Retinal pigment epithelial cell (primary cell): ENCODE measurements at regions not wholly inside any gene's neighbourhood (a gene's known extent, or its start where the extent isn't known, plus 50 kb on each side); places are given as distances from the start of the nearest gene placed in this dataset.

Source experiments
- DNase-seq: peaks from one replicate; pipeline ENCODE4 v3.0.0-alpha.2; 2010; ENCODE audit warnings: low read depth
- H3K4me3 ChIP-seq: 2 replicates; pipeline ENCODE4 v1.5.1; 2011; ENCODE audit warnings: mild to moderate bottlenecking, low read length, control low read depth, moderate library complexity
- TF ChIP-seq, protein P1 (sequence below): conservative IDR thresholded peaks from 2 replicates; pipeline ENCODE4 v1.5.1; 2011; ENCODE audit warnings: low read depth, low read length, control low read depth, inconsistent platforms

DNA sequence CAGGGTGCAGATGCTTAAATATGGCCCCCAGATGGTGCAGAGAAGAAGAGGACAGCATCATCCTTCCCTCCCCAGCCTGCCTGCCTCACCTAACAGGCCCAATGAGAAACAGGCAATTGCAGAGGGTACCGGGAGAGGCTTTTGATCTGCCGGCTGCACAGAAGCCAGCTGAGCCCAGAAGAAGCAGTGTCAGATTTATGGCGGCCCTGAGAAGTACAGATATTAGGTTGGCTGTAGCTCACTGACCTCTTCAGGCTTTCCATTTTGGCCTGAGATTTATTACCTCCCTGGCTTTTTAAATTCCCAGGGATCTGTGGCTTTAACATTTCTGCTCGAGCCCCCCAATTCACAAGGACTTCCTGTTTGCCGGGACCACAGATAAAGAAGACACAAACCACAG is 278.7 kb downstream of the EN1 start:
- no peak for DNase-seq
- H3K4me3 ChIP-seq: no peak overlapping the region
- TF ChIP-seq, protein P1, sequence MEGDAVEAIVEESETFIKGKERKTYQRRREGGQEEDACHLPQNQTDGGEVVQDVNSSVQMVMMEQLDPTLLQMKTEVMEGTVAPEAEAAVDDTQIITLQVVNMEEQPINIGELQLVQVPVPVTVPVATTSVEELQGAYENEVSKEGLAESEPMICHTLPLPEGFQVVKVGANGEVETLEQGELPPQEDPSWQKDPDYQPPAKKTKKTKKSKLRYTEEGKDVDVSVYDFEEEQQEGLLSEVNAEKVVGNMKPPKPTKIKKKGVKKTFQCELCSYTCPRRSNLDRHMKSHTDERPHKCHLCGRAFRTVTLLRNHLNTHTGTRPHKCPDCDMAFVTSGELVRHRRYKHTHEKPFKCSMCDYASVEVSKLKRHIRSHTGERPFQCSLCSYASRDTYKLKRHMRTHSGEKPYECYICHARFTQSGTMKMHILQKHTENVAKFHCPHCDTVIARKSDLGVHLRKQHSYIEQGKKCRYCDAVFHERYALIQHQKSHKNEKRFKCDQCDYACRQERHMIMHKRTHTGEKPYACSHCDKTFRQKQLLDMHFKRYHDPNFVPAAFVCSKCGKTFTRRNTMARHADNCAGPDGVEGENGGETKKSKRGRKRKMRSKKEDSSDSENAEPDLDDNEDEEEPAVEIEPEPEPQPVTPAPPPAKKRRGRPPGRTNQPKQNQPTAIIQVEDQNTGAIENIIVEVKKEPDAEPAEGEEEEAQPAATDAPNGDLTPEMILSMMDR: no peak

DNA sequence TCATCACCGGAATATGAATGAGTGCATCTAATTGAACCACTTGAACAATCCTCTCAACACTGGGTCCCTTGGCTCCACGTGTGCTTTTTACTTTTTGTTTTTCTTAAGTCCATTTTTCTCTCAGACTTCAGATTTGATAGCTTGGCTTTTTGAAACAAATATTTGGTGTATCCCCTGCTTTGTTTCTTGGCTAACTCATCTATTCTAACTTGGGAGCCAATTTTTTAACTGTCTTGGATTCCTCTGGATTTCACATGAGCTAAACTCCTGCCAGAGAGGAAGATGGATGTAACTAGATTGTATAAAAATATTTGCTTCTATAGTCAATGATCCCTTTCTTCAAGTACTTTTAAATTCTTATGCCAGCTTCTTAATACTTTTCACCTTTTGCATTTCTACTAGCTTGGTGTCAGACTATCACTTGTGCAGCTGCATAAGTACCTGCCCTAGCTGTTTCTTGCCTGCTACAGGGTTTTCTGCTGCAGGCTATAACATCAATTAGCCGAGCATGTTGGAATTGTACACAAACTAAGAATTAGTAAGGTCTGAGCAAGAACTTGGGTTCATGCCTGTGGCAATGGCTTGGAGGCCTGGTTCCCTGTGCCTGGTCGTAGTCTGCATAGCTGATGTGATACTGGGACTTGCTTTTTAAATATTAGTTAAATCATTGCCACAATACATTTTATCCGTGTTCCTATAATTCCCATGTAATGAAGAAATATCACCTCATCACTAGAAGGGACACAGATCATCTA is 281.5 kb downstream of the EN1 start:
- TF ChIP-seq, protein P1: no peak
- no peak overlapping the region for H3K4me3 ChIP-seq
- no peak for DNase-seq

DNA sequence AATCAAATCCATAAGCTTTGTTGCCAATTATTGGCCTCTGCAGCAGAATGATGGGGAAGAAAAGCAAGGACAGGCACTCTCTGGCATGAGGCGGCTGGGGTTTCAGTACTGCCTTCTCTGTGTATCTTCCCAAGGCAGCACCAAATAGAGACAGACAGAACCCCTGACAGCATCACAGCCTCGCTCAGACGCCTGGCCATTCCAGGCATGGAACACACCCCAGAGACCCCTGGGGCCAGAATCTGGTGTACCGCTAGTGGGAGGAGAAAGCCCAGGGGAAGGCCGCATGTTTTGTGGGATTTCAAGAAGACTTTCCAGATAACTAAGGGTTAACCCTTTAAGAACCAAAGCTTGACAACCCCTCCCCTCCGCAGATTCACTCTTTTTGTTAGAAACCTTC is 282.1 kb downstream of the EN1 start:
- no peak overlapping the region for H3K4me3 ChIP-seq
- TF ChIP-seq, protein P1: no peak
- DNase-seq: no peak

DNA sequence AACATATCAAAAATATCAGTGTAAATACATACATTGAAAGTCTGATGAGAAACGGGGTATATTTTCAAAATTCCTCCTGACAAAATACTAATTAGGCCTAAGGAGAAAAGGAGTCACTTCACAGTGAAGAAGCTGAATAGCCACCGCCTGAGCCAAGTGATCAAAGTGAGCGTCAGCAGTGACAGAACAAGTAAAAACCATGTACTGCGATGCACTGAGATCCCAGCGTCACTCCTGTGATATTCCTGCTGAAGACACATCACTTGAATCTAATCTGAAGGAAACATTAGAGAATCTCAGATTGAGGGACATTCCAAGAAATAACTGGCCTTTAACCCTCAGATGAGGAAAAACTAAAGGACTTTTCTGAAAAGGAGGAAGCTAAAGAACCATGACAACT is 285.3 kb downstream of the EN1 start:
- TF ChIP-seq, protein P1: no peak
- DNase-seq: no peak
- no peak overlapping the region for H3K4me3 ChIP-seq

DNA sequence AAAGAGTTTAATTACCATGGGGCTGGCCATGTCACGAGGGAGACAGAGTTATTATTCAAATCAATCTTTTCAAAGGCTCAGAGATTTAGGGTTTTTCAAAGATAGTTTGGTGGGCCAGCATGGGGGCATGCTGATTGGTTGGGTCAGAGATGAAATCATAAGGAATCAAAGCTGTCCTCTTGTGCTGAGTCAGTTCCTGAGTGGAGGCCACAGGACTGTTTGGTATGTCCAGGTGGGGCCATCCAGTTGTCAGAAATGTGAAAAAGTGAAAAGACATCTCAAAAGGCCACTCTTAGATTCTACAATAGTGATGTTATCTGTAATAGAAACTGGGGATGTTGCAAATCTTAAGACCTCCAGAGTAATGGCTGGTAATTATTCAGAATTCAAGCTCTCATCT is 288.6 kb downstream of the EN1 start:
- TF ChIP-seq, protein P1: no peak
- no peak overlapping the region for H3K4me3 ChIP-seq
- DNase-seq: no peak

DNA sequence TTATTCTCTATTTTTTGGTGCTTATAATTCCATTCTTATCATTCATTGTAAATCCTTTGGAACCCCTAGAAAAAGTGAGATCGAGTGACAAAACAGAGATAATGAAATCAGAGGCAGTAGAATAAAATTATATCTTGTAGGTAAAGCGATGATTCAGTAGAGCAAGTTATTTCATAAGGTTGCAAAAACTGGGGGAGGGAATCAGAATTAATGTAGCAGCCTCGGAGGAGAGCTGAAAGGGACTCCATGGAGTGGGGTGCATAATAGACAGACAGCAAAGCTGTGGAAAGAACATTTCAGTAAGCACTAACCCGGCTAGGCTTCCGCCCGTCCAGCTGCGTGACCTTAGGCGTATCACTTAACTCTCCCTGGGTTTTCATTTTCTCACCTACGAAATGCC is 289.7 kb downstream of the EN1 start:
- no peak overlapping the region for H3K4me3 ChIP-seq
- TF ChIP-seq, protein P1: no peak
- no peak for DNase-seq

DNA sequence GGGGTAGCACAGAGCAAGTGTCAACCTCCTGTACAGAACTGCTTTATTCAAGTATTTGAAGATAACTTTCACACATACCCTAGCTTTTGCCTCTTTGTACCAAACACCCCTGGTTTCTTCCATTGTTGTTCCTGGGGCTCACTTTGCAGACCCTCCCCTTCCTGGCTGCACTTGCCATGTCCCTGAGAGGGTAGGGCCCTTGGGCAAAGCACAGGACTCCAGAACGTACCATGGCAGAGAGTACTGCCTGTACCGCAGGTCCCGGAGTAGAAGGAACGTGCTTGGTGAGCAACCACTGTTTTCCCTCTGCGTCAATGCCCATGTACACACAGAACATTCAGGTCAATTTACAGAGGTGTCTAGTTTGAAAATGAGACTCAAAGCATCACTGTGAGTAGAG is 290.4 kb downstream of the EN1 start:
- H3K4me3 ChIP-seq: no peak overlapping the region
- DNase-seq: no peak
- TF ChIP-seq, protein P1: no peak
